HepG2 (cell line): ENCODE measurements at regions not wholly inside any gene's neighbourhood (a gene's known extent, or its start where the extent isn't known, plus 50 kb on each side); places are given as distances from the start of the nearest gene placed in this dataset.

ENCODE experiments used
- ATAC-seq: fragments of 200-7000 bp; cut with Tn5 transposase; 3 replicates; pipeline ENCODE4 v1.9.1; 2020; ENCODE audit warnings: mild to moderate bottlenecking, moderate library complexity
- BruUV-seq: library from RNA; stranded (reverse); fragments of 400-500 nt; replicated peaks from 2 replicates; lab custom pipeline; 2021; lab: Mats Ljungman, UMichigan
- CTCF ChIA-PET: fragments of 300-600 bp; formaldehyde crosslinking; extraction: SDS; loops from one replicate; lab custom pipeline; 2021; ENCODE audit warnings: low total read pairs, inconsistent platforms, low intra/inter-chr PET ratio; lab: Yijun Ruan, JAX
- POLR2A ChIA-PET: fragments of 350-600 bp; sonication (Branson Sonifier 250); formaldehyde crosslinking; loops from one replicate; lab custom pipeline; 2020; ENCODE audit warnings: antibody characterized with exemption, inconsistent platforms; lab: Yijun Ruan, JAX
- DNase-seq: peaks from one replicate; pipeline ENCODE4 v3.0.0-alpha.2; 2015; ENCODE audit warnings: low spot score
- FAIRE-seq: peaks from 3 replicates; lab custom pipeline; 2011; peaks lifted over from hg19 to GRCh38; lab: Jason Lieb, UNC
- H2AFZ ChIP-seq: one replicate; pipeline ENCODE4 v1.6.1; 2011; ENCODE audit warnings: low read length, inconsistent platforms
- H3K27ac ChIP-seq: fragments of 300-600 bp; 3 replicates; pipeline ENCODE4 v1.8.0; 2011; ENCODE audit warnings: mixed run types, mild to moderate bottlenecking, mixed read lengths, low read length, inconsistent platforms; ENCODE audit not compliant: insufficient read depth; ENCODE audit errors: extremely low read length
- H3K27me3 ChIP-seq, 2 experiments: fragments of 200-600 bp in 1 of 2; 2 replicates in 1 of 2; 3 replicates in 1 of 2; pipeline versions ENCODE4 v1.6.0 to v1.8.0; 2011; ENCODE audit warnings: low read length in 2 of 2, mild to moderate bottlenecking in 2 of 2, moderate library complexity in 2 of 2, inconsistent platforms in 1 of 2; ENCODE audit not compliant: insufficient read depth in 2 of 2, control insufficient read depth in 1 of 2
- H3K36me3 ChIP-seq, 2 experiments: fragments of 200-600 bp in 1 of 2; replicated peaks in 1 of 2; 2 replicates in 1 of 2; 3 replicates in 1 of 2; pipeline versions ENCODE4 v1.5.1 to v1.8.0; 2011; ENCODE audit warnings: low read length in 2 of 2, inconsistent platforms in 1 of 2; ENCODE audit not compliant: insufficient read depth in 2 of 2, control insufficient read depth in 1 of 2
- H3K4me1 ChIP-seq: 2 replicates; pipeline ENCODE4 v1.5.1; 2012; ENCODE audit warnings: low read length, inconsistent platforms; ENCODE audit not compliant: insufficient read depth
- H3K4me2 ChIP-seq: 2 replicates; pipeline ENCODE4 v1.6.0; 2011; ENCODE audit warnings: low read depth, low read length, inconsistent platforms
- H3K4me3 ChIP-seq, 3 experiments: fragments of 200-600 bp in 1 of 3; sonication (generic), shearing (Covaris generic) in 1 of 3; replicated peaks in 1 of 3; 2 replicates each; pipeline ENCODE4 v1.5.1; 2011 to 2016; ENCODE audit warnings: low read length in 3 of 3, inconsistent platforms in 2 of 3, low read depth in 2 of 3, mild to moderate bottlenecking in 2 of 3, control low read depth in 1 of 3, mixed read lengths in 1 of 3; ENCODE audit not compliant: insufficient read depth in 1 of 3
- H3K79me2 ChIP-seq: one replicate; pipeline ENCODE4 v1.6.1; 2011; ENCODE audit warnings: low read length, inconsistent platforms; ENCODE audit not compliant: insufficient read depth
- H3K9ac ChIP-seq: 2 replicates; pipeline ENCODE4 v1.6.0; 2011; ENCODE audit warnings: mild to moderate bottlenecking, low read depth, low read length, inconsistent platforms; ENCODE audit not compliant: insufficient read depth
- H3K9me3 ChIP-seq: 2 replicates; pipeline ENCODE4 v1.5.1; 2012; ENCODE audit warnings: mild to moderate bottlenecking, low read length
- H4K20me1 ChIP-seq: 2 replicates; pipeline ENCODE4 v1.6.0; 2011; ENCODE audit warnings: inconsistent platforms, mild to moderate bottlenecking, low read length, moderate library complexity; ENCODE audit not compliant: insufficient read depth
- ELF3 ChIP-seq: IDR thresholded peaks from 2 replicates; pipeline ENCODE4 v1.6.1; 2016; ENCODE audit warnings: missing genetic modification reagents, missing compliant biosample characterization
- GMEB1 ChIP-seq: sonication (generic); formaldehyde crosslinking; IDR thresholded peaks from 2 replicates; pipeline ENCODE4 v1.5.1; 2020; ENCODE audit warnings: missing genetic modification reagents, mild to moderate bottlenecking, borderline replicate concordance
- IRF1 ChIP-seq: sonication (generic); formaldehyde crosslinking; IDR thresholded peaks from 2 replicates; pipeline ENCODE4 v1.4.0; 2020; ENCODE audit warnings: low read depth, mild to moderate bottlenecking, missing genetic modification reagents
- RAD21 ChIP-seq: fragments of 450-650 bp; formaldehyde crosslinking; IDR thresholded peaks from 2 replicates; pipeline ENCODE4 v1.5.0; 2020; ENCODE audit warnings: mild to moderate bottlenecking
- SNAI1 ChIP-seq: sonication (generic); formaldehyde crosslinking; IDR thresholded peaks from 2 replicates; pipeline ENCODE4 v1.5.0; 2020; ENCODE audit warnings: mild to moderate bottlenecking, missing genetic modification reagents, borderline replicate concordance
- ZBTB26 ChIP-seq: IDR thresholded peaks from 2 replicates; pipeline ENCODE4 v1.6.1; 2016; ENCODE audit warnings: missing compliant biosample characterization, missing genetic modification reagents, borderline replicate concordance
- ZNF274 ChIP-seq: sonication (generic); formaldehyde crosslinking; IDR thresholded peaks from 2 replicates; pipeline ENCODE4 v1.5.1; 2020; ENCODE audit warnings: mild to moderate bottlenecking, missing genetic modification reagents
- ZNF350 ChIP-seq: sonication (generic); formaldehyde crosslinking; IDR thresholded peaks from 2 replicates; pipeline ENCODE4 v1.4.0; 2020; ENCODE audit warnings: mild to moderate bottlenecking, low read depth, missing genetic modification reagents, borderline replicate concordance
- ZNF407 ChIP-seq: sonication (generic); formaldehyde crosslinking; IDR thresholded peaks from one replicate; pipeline ENCODE4 v1.5.1; 2020; ENCODE audit warnings: mild to moderate bottlenecking, missing genetic modification reagents; ENCODE audit errors: not compliant biosample characterization
- ZNF710 ChIP-seq: sonication (generic); formaldehyde crosslinking; IDR thresholded peaks from 2 replicates; pipeline ENCODE4 v1.5.0; 2020; ENCODE audit warnings: mild to moderate bottlenecking, missing genetic modification reagents, borderline replicate concordance
- WGBS: methylation state at CpG from one replicate; pipeline ENCODE4 v1.1.6; 2017; ENCODE audit warnings: low lambda C conversion rate; 5-methylcytosine and 5-hydroxymethylcytosine counted together
- in situ Hi-C: cut with HindIII; loops from 2 replicates; pipeline ENCODE4 v1.10.0; 2017; ENCODE audit warnings: low pct_unique_long_range_greater_than_20kb; ENCODE audit not compliant: extremely low pct_ligation_motif_present
- intact Hi-C: fragments of 100-400 bp; cut with micrococcal nuclease; formaldehyde crosslinking; loops from one replicate; pipeline ENCODE4 v1.10.0; 2022; ENCODE audit not compliant: unreplicated experiment

GRCh38 chr12:19591951-19592350 lies 152.7 kb downstream of the AEBP2 start:
- Histone ChIP-seq H3K9ac (no peak overlapping the region), H2AFZ (no peak overlapping the region), H3K27ac (no peak overlapping the region), H3K4me1 (no peaks in the 10 kb centered on the region), H3K4me3 (no peak overlapping the region), H3K9me3 (no peaks in the 10 kb centered on the region), H3K36me3 (no peaks in the 10 kb centered on the region), H3K4me2 (no peak overlapping the region), H3K79me2 (no peaks in the 10 kb centered on the region), H4K20me1 (no peaks in the 10 kb centered on the region), H3K27me3 (no peaks in the 10 kb centered on the region)
- no peak for FAIRE-seq
- in situ Hi-C loops (no loop called here), intact Hi-C loops (no loop called here)
- 12% methylated on average over 3 of the region's 3 CpGs for WGBS
- ChIA-PET POLR2A (no interaction called here), CTCF (no interaction called here)
- no peak for ATAC-seq
- BruUV-seq: no TSS peak
- no peak for DNase-seq
- no peak for TF ChIP-seq SNAI1 (CRISPR knock-in tag)
- TF ChIP-seq ZNF350 (CRISPR knock-in tag): no peak
- TF ChIP-seq ZNF710: no peak
- TF ChIP-seq ZNF407 (CRISPR knock-in tag): no peak
- TF ChIP-seq GMEB1 (CRISPR knock-in tag): no peak
- no peak for TF ChIP-seq ZNF274 (CRISPR knock-in tag)
- TF ChIP-seq ELF3: no peak
- TF ChIP-seq ZBTB26 (CRISPR knock-in tag): no peak
- no peak for TF ChIP-seq RAD21
- no peak for TF ChIP-seq IRF1
